Fibroblast of lung (primary cell): ENCODE measurements at regions not wholly inside any gene's neighbourhood (a gene's known extent, or its start where the extent isn't known, plus 50 kb on each side); places are given as distances from the start of the nearest gene placed in this dataset.

Experiments used
- CTCF ChIP-seq, 2 donors: IDR thresholded peaks in 1 of 2; conservative IDR thresholded peaks in 1 of 2; 1 replicate in 1 of 2; 2 replicates in 1 of 2; pipeline ENCODE4 v1.5.1; 2011 to 2012; ENCODE audit warnings: low read length in 2 of 2, control low read depth in 1 of 2, inconsistent platforms in 1 of 2, low read depth in 1 of 2, mild to moderate bottlenecking in 1 of 2
- EZH2 ChIP-seq: IDR thresholded peaks from 2 replicates; pipeline ENCODE4 v1.5.1; 2012; ENCODE audit warnings: low read length, control low read depth, mild to moderate bottlenecking; ENCODE audit errors: missing control alignments

- TF ChIP-seq CTCF (conservative IDR thresholded peaks at IDR 0.05 in 1 of 2, IDR thresholded peaks at IDR 0.05 in 1 of 2; ENCODE audit: low read depth in 1 of 2, low read length in 2 of 2) (no peak), EZH2 (no peak)
Observed at GRCh38 chr12:66736931-66737330, 58.1 kb upstream of the GRIP1 start.
